Esophagus squamous epithelium (tissue), 4 donors: ENCODE measurements at regions not wholly inside any gene's neighbourhood (a gene's known extent, or its start where the extent isn't known, plus 50 kb on each side); places are given as distances from the start of the nearest gene placed in this dataset.

Source experiments
- POLR2A ChIP-seq, 4 donors: fragments of 450-650 bp; IDR thresholded peaks; one replicate each; pipeline ENCODE4 v1.6.1; 2017; ENCODE audit warnings: antibody characterized with exemption in 4 of 4, mild to moderate bottlenecking in 4 of 4, moderate library complexity in 3 of 4
- TF ChIP-seq, protein P1 (sequence below), 6 experiments: fragments of 450-650 bp in 4 of 6; fragments of 200-600 bp in 2 of 6; sonication (generic) in 2 of 6; IDR thresholded peaks; one replicate each; pipeline ENCODE4 v1.5.1; 2016 to 2019; ENCODE audit warnings: antibody characterized with exemption in 6 of 6, mild to moderate bottlenecking in 4 of 6, moderate library complexity in 4 of 6

- no peak for TF ChIP-seq POLR2A (IDR thresholded peaks at IDR 0.05)
- TF ChIP-seq, protein P1, sequence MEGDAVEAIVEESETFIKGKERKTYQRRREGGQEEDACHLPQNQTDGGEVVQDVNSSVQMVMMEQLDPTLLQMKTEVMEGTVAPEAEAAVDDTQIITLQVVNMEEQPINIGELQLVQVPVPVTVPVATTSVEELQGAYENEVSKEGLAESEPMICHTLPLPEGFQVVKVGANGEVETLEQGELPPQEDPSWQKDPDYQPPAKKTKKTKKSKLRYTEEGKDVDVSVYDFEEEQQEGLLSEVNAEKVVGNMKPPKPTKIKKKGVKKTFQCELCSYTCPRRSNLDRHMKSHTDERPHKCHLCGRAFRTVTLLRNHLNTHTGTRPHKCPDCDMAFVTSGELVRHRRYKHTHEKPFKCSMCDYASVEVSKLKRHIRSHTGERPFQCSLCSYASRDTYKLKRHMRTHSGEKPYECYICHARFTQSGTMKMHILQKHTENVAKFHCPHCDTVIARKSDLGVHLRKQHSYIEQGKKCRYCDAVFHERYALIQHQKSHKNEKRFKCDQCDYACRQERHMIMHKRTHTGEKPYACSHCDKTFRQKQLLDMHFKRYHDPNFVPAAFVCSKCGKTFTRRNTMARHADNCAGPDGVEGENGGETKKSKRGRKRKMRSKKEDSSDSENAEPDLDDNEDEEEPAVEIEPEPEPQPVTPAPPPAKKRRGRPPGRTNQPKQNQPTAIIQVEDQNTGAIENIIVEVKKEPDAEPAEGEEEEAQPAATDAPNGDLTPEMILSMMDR (IDR thresholded peaks at IDR 0.05), result no peak
These were observed 67.6 kb upstream of the NTRK3 start for GRCh38 chr15:88323976-88324740.
